KOPT-K1 (cell line): ENCODE measurements at regions not wholly inside any gene's neighbourhood (a gene's known extent, or its start where the extent isn't known, plus 50 kb on each side); places are given as distances from the start of the nearest gene placed in this dataset.
"Not testable (repeated sequence)": the region's sequence is repeated elsewhere in the genome, so short reads cannot be mapped to it uniquely, and the experiment has no call there.

Experiments
- H3K27ac ChIP-seq: fragments of 200-600 bp; sonication (generic); 2 replicates; pipeline ENCODE4 v1.5.1; 2016; ENCODE audit warnings: antibody characterized with exemption, mild to moderate bottlenecking, low read depth, low read length; ENCODE audit not compliant: poor library complexity, severe bottlenecking
- H3K36me3 ChIP-seq: fragments of 200-600 bp; sonication (generic); 2 replicates; pipeline ENCODE4 v1.5.1; 2017; ENCODE audit warnings: antibody characterized with exemption, mild to moderate bottlenecking, low read length, moderate library complexity; ENCODE audit not compliant: insufficient read depth
- H3K9me3 ChIP-seq: fragments of 200-600 bp; sonication (generic); 2 replicates; pipeline ENCODE4 v1.5.1; 2017; ENCODE audit warnings: antibody characterized with exemption, low read length, mild to moderate bottlenecking; ENCODE audit not compliant: insufficient read depth, poor library complexity, severe bottlenecking

DNA sequence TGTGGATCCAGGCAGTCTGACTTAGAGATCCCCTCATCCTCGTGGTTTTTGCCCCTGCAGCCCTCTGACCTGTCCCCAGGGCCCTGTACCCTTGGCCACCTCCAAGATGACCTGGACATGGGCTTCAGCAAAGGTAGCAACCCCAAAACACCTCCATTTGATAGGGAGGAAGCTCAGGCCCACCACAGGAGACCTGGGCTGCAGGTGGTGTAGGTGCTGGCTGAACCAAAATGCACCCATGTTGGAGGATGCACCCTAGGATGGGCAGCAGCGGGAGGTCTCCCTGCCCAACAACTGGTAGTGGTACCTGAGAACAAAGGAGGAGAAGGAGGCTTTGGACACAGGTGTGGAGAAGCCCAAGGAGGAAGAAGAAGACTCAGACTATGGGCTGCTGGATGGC lies 188.7 kb downstream of the ZNF716 start:
- Histone ChIP-seq H3K9me3 (peaks cover 6% of the 10 kb centered on the region), H3K27ac (no peak overlapping the region), H3K36me3 (no peaks in the 10 kb centered on the region)

DNA sequence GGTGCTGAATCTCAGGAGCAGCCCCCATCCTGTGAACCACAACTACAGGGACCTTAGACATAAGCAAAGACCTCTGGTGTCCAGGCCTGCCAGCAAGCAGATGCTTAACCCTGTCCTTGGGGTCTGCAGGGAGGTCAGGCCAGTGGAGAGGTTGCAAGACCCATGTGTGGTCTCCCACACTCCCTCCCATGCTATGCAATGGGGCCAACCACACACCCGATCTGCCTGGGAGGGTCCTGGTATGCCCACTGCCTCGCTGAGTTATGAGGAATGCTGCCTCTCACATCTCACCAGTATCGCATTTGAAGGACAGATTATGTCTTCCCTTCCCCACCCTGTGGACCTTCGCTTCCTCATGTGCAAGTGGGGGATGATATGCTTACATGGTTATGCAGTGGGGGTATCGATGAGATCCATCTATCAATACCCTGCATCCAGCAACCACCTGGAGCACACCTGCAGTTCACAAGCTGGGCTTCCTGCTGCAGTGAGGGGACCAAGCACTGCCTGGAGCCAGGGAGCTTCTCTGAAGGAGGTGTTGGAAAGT lies 191.6 kb downstream of the ZNF716 start:
- Histone ChIP-seq H3K27ac (no peak overlapping the region), H3K36me3 (no peaks in the 10 kb centered on the region), H3K9me3 (peaks cover 14% of the 10 kb centered on the region)

DNA sequence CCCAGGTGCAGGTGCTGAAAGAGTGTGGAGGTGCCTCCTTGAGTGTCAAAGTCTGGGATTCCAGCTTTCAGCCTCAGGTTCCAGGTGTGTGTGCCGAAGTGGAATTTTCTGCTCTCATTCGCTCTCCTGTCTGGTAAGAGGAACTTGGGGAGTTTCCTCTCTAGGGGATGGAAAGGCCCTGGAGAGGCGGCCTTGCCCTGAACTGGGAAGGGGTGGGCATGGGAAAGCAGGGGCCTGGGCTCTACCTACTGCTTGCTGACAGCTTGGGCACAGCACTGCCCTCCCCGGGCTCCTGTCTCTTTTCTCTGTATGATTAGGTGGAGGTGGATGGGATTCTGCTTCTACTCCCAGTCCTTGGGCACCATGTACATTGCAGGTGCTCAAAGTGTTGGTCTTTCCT lies 192.8 kb downstream of the ZNF716 start:
- Histone ChIP-seq H3K27ac (no peak overlapping the region), H3K36me3 (no peaks in the 10 kb centered on the region), H3K9me3 (peaks cover 24% of the 10 kb centered on the region)

DNA sequence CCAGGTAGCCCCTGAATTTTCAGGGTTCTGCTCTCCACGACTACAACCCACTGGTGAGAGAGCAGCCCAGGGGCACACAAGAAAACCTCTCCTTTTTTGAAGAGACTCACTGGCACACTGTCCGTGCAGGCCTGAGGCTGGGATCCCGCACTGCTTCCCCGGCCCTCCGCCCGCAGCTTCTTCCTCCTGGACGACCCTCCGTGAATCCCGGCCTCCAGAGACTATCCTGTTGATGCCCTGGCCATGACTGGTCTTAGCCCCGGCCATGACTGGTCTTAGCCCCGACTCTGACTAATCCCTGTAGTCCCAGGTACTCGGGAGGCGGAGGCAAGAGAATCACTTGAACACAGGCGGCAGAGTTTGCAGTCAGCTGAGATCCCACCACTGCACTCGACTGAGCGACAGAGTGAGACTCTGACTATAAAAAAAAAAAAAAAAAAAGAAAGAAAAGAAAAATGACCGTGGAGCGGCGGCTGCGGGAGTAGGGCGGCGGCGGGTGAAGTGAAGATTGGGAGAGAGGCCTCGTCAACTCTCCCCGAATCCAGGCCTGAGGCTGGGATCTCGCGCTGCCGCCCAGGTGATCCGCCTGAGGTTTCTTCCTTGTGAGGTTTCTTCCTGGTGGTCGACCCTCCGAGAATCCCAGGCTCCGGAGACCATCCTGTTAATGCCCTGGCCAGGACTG lies 196.4 kb downstream of the ZNF716 start:
- peaks cover 59% of the 10 kb centered on the region for H3K9me3 ChIP-seq
- H3K36me3 ChIP-seq = no peaks in the 10 kb centered on the region

DNA sequence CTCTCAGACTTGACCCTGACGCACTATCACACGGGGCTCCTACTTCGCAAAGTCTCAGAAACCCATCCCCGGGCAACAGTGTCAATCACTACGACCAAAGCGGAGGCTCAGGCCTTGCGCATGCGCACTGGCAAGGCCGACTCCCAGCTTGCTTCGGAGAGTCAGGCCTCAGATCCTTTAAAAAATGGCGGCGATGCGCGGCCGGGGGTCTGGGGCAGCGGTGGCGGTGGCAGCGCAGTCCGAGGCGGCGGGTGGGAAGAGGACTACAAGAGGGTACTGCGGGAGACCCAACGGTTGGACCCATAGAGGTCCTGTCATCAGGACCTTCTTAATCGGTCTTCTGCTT lies 196.9 kb downstream of the ZNF716 start:
- H3K36me3 ChIP-seq = no peaks in the 10 kb centered on the region
- H3K9me3 ChIP-seq = peaks cover 59% of the 10 kb centered on the region
- H3K27ac ChIP-seq = no peak overlapping the region

More for the DNA sequence above, 196.4 kb downstream of the ZNF716 start:
- H3K27ac ChIP-seq = no peak overlapping the region

DNA sequence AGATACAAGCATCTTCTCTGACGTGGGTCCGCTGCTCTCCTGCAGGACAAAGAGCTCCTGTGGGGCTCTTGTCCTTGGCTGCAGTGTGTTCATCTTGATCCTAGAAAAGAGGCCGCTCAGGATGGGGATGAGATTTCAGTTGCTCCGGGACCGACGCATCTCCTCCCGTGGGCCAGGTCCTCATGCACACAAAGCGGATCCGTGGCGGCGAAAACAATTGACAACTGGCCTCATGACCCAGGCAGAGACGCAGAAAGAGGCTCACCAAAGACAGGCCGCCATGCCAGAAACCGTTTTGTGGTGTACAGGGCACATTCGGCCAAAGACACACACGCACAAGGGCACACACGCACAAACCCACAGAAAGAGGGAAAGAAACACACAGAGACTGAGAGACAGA lies 200.4 kb downstream of the ZNF716 start:
- H3K9me3 ChIP-seq = peaks cover 87% of the 10 kb centered on the region

DNA sequence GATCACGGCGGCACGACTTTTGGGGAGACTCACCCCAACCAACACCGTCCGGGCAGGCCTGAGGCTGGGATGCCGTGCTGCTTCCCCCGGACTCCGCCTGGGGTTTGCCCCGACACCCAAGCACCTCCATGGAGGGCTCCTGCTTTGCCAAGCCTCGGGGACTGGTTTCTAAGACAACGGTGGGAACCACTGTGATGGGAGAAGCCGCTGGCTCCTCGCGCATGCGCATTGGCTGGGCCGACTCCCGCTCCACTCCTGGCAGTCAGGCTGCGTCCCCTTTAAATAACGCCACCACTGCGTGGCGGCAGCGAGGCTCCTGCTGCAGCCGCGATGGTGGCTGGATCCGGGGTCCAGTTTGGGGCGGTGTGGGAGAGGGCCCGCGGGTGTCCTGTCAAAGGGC lies 201.0 kb downstream of the ZNF716 start:
- Histone ChIP-seq H3K27ac (no peak overlapping the region), H3K36me3 (no peaks in the 10 kb centered on the region), H3K9me3 (peaks cover 82% of the 10 kb centered on the region)

More for the DNA sequence above, 200.4 kb downstream of the ZNF716 start:
- not testable (repeated sequence) for H3K27ac ChIP-seq, H3K36me3 ChIP-seq

DNA sequence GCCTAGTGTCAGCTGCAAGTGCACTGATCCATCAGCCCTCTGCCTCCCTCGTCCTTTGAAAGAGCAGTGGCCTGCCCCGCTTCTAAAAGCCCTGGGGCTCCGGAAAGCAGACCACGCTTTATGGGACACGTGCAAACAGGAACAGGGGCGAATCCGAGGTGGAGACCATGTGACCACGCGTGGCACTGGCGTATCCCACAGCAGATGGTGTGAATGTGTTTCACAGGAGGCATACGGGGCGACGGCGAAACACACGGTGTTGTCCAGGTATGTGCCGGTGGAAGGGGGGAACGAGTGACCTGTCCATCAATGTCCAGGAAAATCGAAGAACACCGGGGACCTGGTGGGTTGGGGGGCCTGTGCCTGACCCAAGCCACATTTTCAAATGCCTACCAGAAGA lies 201.6 kb downstream of the ZNF716 start:
- not testable (repeated sequence) for H3K36me3 ChIP-seq, H3K27ac ChIP-seq
- H3K9me3 ChIP-seq = peaks cover 79% of the 10 kb centered on the region

DNA sequence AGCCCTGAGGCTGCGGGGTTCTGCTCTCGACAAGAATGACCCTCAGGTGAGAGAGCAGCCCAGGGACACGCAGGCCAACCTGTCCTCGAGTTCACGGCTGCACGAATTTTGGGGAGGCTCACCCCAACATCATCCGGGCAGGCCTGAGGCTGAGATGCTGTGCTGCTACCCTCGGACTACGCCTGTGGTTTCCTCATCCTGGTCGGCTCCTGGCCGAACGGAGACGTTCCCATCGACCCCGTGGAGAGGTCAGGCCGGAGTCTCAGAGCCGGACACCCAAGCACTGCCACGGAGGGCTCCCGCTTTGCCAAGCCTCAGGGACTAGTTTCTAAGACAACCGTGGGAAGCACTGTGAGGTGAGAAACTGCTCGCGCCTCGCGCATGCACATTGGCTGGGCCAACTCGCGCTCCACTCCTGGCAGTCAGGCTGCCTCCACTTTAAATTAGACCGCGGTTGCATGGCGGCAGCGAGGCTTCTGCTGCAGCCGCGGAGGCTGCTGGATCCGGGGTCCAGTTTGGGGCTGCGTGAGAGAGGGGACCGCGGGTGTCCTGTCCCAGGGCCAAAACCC lies 203.4 kb downstream of the ZNF716 start:
- peaks cover 63% of the 10 kb centered on the region for H3K9me3 ChIP-seq
- H3K36me3 ChIP-seq = no peaks in the 10 kb centered on the region
- H3K27ac ChIP-seq = no peak overlapping the region

DNA sequence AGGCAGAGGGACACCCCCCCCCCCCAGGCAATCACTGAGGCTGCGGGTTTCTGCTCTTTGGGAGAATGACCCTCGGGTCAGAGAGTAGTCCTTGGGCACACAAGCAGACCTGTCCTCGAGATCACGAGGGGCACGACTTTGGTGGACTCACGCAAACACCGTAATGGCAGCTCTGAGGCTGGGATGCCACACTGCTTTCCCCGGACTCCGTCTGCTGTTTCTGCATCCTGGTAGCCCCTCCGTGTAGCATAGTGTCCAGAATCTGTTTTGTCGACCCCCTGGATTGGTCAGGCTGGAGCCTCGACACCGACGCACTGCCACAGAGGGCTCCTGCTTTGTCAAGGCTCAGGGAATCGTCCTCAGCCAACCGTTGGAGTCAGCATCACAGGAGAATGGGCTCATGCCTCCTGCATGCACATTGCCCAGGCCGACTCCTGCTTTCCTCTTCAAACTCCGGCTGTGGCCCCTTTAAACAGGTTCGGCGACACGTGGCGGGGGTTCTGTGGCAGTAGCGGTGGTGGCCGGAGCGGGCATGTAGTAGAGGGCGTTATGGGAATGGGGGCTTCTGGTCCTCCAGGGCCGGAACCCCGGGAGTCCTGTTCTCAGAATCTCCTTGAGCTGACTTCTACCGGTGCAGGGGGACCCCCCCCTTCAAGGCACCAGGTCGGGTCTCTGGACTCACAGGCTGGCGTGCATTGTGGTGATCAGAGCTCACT lies 205.3 kb downstream of the ZNF716 start:
- peaks cover 55% of the 10 kb centered on the region for H3K9me3 ChIP-seq

DNA sequence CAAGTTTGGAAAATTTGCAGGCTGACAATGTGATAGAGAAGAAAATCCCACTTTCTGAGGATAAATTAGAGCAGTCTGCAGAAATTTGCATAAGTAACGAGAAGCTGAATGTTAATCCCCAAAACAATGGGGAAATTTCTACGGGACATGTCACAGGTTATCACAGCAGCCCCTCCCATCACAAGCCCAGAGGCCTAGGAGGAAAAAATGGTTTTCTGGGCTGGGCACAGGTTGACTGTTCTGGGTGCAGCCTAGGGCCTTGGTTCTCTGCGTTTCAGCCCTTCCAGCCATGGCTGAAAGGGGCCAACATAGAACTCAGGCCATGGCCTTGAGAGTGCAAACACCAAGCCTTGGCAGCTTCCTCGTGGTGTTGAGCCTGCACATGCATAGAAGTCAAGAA lies 209.2 kb downstream of the ZNF716 start:
- H3K9me3 ChIP-seq = peaks cover 16% of the 10 kb centered on the region
- not testable (repeated sequence) for H3K36me3 ChIP-seq, H3K27ac ChIP-seq

More for the DNA sequence above, 205.3 kb downstream of the ZNF716 start:
- not testable (repeated sequence) for H3K27ac ChIP-seq, H3K36me3 ChIP-seq

DNA sequence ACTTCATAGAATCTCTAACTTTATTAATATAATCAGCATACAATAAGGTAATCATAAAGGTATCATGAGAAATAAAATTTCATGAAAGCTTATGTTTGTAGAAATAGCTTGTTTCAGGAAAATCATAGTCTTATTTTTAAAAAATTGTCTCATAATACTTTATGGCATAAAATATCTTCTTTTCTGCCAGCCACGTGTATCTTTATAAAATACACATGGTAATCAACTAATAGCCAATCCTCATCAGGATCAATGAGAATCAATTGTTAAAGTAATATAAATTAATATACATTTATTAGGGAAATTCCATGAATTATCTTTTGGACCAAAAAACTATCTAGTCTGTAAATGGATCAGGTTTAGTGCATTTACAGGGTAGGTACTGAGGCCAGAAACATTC lies 227.0 kb downstream of the ZNF716 start:
- H3K27ac ChIP-seq, H3K9me3 ChIP-seq, H3K36me3 ChIP-seq: not testable (repeated sequence)

DNA sequence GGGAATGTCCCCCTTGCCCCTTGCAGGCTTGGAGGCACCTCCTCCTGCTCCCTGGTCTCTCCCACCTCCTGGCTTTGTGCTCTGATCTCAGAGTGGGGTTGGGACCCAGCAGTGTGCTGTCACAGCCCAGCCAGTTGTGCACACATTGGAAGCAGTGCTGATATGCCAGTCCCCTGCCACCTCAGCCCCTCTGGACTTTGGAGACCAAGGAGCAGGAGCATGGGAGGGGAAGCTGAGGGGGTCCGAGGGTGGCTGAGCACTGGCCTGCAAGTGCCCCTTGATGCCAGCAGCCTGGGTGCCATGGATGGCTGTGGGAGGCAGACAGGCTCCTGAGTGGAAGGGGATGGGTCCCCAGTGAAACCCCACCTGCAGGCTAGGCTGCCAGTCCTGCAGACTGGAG lies 235.4 kb downstream of the ZNF716 start:
- no peaks in the 10 kb centered on the region for H3K9me3 ChIP-seq
- no peaks in the 10 kb centered on the region for H3K36me3 ChIP-seq

More for the DNA sequence above, 235.4 kb downstream of the ZNF716 start:
- no peak overlapping the region for H3K27ac ChIP-seq
